H1 (cell line): ENCODE measurements at regions not wholly inside any gene's neighbourhood (a gene's known extent, or its start where the extent isn't known, plus 50 kb on each side); places are given as distances from the start of the nearest gene placed in this dataset.

Experiments used
- CTCF ChIA-PET: fragments of 300-600 bp; sonication (Branson Sonifier 250); formaldehyde crosslinking; loops from one replicate; lab custom pipeline; 2021; ENCODE audit not compliant: partially characterized antibody; lab: Charles Lee
- POLR2A ChIA-PET: fragments of 300-600 bp; sonication (Branson Sonifier 250); formaldehyde crosslinking; loops from one replicate; lab custom pipeline; 2021; ENCODE audit warnings: inconsistent platforms; ENCODE audit not compliant: partially characterized antibody; lab: Charles Lee
- DNase-seq, 2 experiments: peaks; one replicate each; pipeline versions ENCODE4 v3.0.0 to v3.0.0-alpha.2; 2010 to 2022; ENCODE audit warnings: low spot score in 2 of 2, low read depth in 1 of 2, mixed read lengths in 1 of 2
- FAIRE-seq: peaks from 2 replicates; lab custom pipeline; 2011; peaks lifted over from hg19 to GRCh38; lab: Jason Lieb, UNC
- H2AFZ ChIP-seq: 2 replicates; pipeline ENCODE4 v1.8.1; 2012; ENCODE audit warnings: low read length, inconsistent platforms
- H2AK5ac ChIP-seq: 2 replicates; pipeline ENCODE4 v1.6.1; 2013; ENCODE audit warnings: low read depth, low read length
- H2BK120ac ChIP-seq: replicated peaks from 2 replicates; pipeline ENCODE3; 2013; ENCODE audit warnings: low read depth, low read length, inconsistent platforms
- H2BK12ac ChIP-seq: 2 replicates; pipeline ENCODE4 v1.6.1; 2013; ENCODE audit warnings: low read depth, low read length
- H2BK15ac ChIP-seq: 2 replicates; pipeline ENCODE4 v1.6.1; 2013; ENCODE audit warnings: low read length
- H2BK20ac ChIP-seq: 2 replicates; pipeline ENCODE4 v1.6.1; 2013; ENCODE audit warnings: low read length
- H2BK5ac ChIP-seq: 2 replicates; pipeline ENCODE4 v1.6.1; 2013; ENCODE audit warnings: low read depth, low read length
- H3K14ac ChIP-seq: 2 replicates; pipeline ENCODE4 v1.6.1; 2013; ENCODE audit warnings: inconsistent platforms; ENCODE audit not compliant: insufficient read length
- H3K18ac ChIP-seq: 2 replicates; pipeline ENCODE4 v1.6.1; 2013; ENCODE audit warnings: low read length; ENCODE audit errors: extremely low read depth
- H3K23ac ChIP-seq: 2 replicates; pipeline ENCODE4 v1.6.1; 2013; ENCODE audit warnings: inconsistent platforms; ENCODE audit not compliant: insufficient read length
- H3K23me2 ChIP-seq: 2 replicates; pipeline ENCODE4 v1.6.1; 2013; ENCODE audit warnings: low read depth, low read length
- H3K27ac ChIP-seq: 2 replicates; pipeline ENCODE4 v1.6.1; 2011; ENCODE audit warnings: low read depth, low read length, inconsistent platforms
- H3K27me3 ChIP-seq, 4 experiments: replicated peaks in 1 of 4; 1 replicate in 1 of 4; 2 replicates in 3 of 4; pipeline versions ENCODE4 v1.6.1 to v1.8.1; 2011 to 2013; ENCODE audit warnings: low read length in 3 of 4, mild to moderate bottlenecking in 3 of 4, inconsistent platforms in 2 of 4, mixed read lengths in 2 of 4, moderate library complexity in 1 of 4; ENCODE audit not compliant: control insufficient read depth in 3 of 4, insufficient read depth in 3 of 4; ENCODE audit errors: extremely low read depth in 1 of 4
- H3K36me3 ChIP-seq, 4 experiments: 2 replicates each; pipeline versions ENCODE4 v1.6.1 to v1.8.1; 2011 to 2013; ENCODE audit warnings: mild to moderate bottlenecking in 4 of 4, low read length in 3 of 4, moderate library complexity in 2 of 4, control low read depth in 1 of 4, inconsistent platforms in 1 of 4; ENCODE audit not compliant: insufficient read depth in 4 of 4, control insufficient read depth in 2 of 4
- H3K4ac ChIP-seq: replicated peaks from 2 replicates; pipeline ENCODE3; 2013; ENCODE audit warnings: low read length, low read depth, mixed read lengths, inconsistent platforms; ENCODE audit not compliant: insufficient read length
- H3K4me1 ChIP-seq, 4 experiments: replicated peaks in 1 of 4; 1 replicate in 1 of 4; 2 replicates in 3 of 4; pipeline versions ENCODE4 v1.6.1 to v1.8.1; 2011 to 2013; ENCODE audit warnings: low read length in 3 of 4, inconsistent platforms in 2 of 4, mixed read lengths in 1 of 4; ENCODE audit not compliant: insufficient read depth in 4 of 4, control insufficient read depth in 3 of 4
- H3K4me2 ChIP-seq, 2 experiments: 2 replicates each; pipeline versions ENCODE4 v1.6.1 to v1.8.1; 2011 to 2013; ENCODE audit warnings: low read depth in 2 of 2, low read length in 2 of 2, control low read depth in 1 of 2, inconsistent platforms in 1 of 2, mild to moderate bottlenecking in 1 of 2; ENCODE audit not compliant: insufficient read depth in 1 of 2
- H3K4me3 ChIP-seq, 4 experiments: fragments of 200-600, 300-600 bp in 1 of 4; sonication (generic), shearing (Covaris generic), sonication (Bioruptor Twin) in 1 of 4; 2 replicates each; pipeline versions ENCODE4 v1.5.1 to v1.8.1; 2011 to 2016; ENCODE audit warnings: low read length in 4 of 4, low read depth in 3 of 4, control low read depth in 2 of 4, inconsistent platforms in 2 of 4, mild to moderate bottlenecking in 2 of 4, mixed read lengths in 1 of 4, moderate library complexity in 1 of 4; ENCODE audit not compliant: insufficient read depth in 2 of 4; ENCODE audit errors: extremely low read depth in 1 of 4
- H3K56ac ChIP-seq: replicated peaks from 2 replicates; pipeline ENCODE3; 2013; ENCODE audit warnings: low read depth, mild to moderate bottlenecking, mixed read lengths, low read length, inconsistent platforms; ENCODE audit not compliant: insufficient read length
- H3K79me1 ChIP-seq: 2 replicates; pipeline ENCODE4 v1.6.1; 2013; ENCODE audit warnings: low read depth, low read length, control low read depth
- H3K79me2 ChIP-seq, 2 experiments: 2 replicates each; pipeline versions ENCODE4 v1.6.1 to v1.8.1; 2012 to 2013; ENCODE audit warnings: low read length in 2 of 2, mild to moderate bottlenecking in 2 of 2, inconsistent platforms in 1 of 2; ENCODE audit not compliant: insufficient read depth in 2 of 2, control insufficient read depth in 1 of 2
- H3K9ac ChIP-seq, 4 experiments: replicated peaks in 1 of 4; 1 replicate in 1 of 4; 2 replicates in 3 of 4; pipeline versions ENCODE4 v1.6.1 to v1.8.1; 2011 to 2013; ENCODE audit warnings: low read depth in 3 of 4, low read length in 3 of 4, control low read depth in 2 of 4, mild to moderate bottlenecking in 2 of 4, moderate library complexity in 2 of 4, inconsistent platforms in 1 of 4; ENCODE audit errors: extremely low read depth in 1 of 4
- H3K9me3 ChIP-seq, 2 experiments: 2 replicates each; pipeline versions ENCODE4 v1.6.1 to v1.8.1; 2012 to 2013; ENCODE audit warnings: mild to moderate bottlenecking in 2 of 2, moderate library complexity in 2 of 2, control low read depth in 1 of 2, inconsistent platforms in 1 of 2, low read depth in 1 of 2, low read length in 1 of 2, mixed read lengths in 1 of 2; ENCODE audit not compliant: insufficient read depth in 2 of 2
- H4K20me1 ChIP-seq, 2 experiments: replicated peaks in 1 of 2; 2 replicates each; pipeline versions ENCODE3 to v1.8.1; 2011 to 2013; ENCODE audit warnings: inconsistent platforms in 2 of 2, low read length in 2 of 2, mild to moderate bottlenecking in 1 of 2; ENCODE audit not compliant: insufficient read depth in 2 of 2, control insufficient read depth in 1 of 2
- H4K5ac ChIP-seq: 2 replicates; pipeline ENCODE4 v1.6.1; 2013; ENCODE audit warnings: low read length, low read depth, mixed read lengths, inconsistent platforms; ENCODE audit not compliant: insufficient read length
- H4K8ac ChIP-seq: 2 replicates; pipeline ENCODE4 v1.8.0; 2013; ENCODE audit warnings: mild to moderate bottlenecking, moderate library complexity, low read length, inconsistent platforms; ENCODE audit not compliant: insufficient read depth; ENCODE audit errors: extremely low read depth
- H4K91ac ChIP-seq: replicated peaks from 2 replicates; pipeline ENCODE3; 2013; ENCODE audit warnings: low read length, mixed read lengths, inconsistent platforms; ENCODE audit not compliant: insufficient read length
- ATF3 ChIP-seq: IDR thresholded peaks from 2 replicates; pipeline ENCODE4 v1.6.1; 2011; ENCODE audit warnings: low read depth, mild to moderate bottlenecking, low read length; ENCODE audit not compliant: insufficient read depth
- CBX8 ChIP-seq: fragments of 300-800, 300-1000 bp; sonication (generic); IDR thresholded peaks from 2 replicates; pipeline ENCODE4 v1.7.1; 2016; ENCODE audit warnings: low read depth, low read length, borderline replicate concordance
- CTBP2 ChIP-seq: IDR thresholded peaks from 2 replicates; pipeline ENCODE4 v1.7.0; 2011; ENCODE audit warnings: borderline replicate concordance, mild to moderate bottlenecking, moderate library complexity, mixed read lengths, low read length; ENCODE audit not compliant: insufficient read depth, insufficient read length
- PHF8 ChIP-seq: fragments of 200-600 bp; sonication (generic); conservative IDR thresholded peaks from 2 replicates; pipeline ENCODE4 v1.7.1; 2012; ENCODE audit warnings: low read depth, mild to moderate bottlenecking, inconsistent platforms, low read length, moderate library complexity
- SIN3A ChIP-seq, 2 experiments: IDR thresholded peaks in 1 of 2; conservative IDR thresholded peaks in 1 of 2; 2 replicates each; pipeline ENCODE4 v1.6.1; 2011 to 2012; ENCODE audit warnings: low read length in 2 of 2, improper control_type of control experiment in 1 of 2, low read depth in 1 of 2, mild to moderate bottlenecking in 1 of 2
- SP4 ChIP-seq: IDR thresholded peaks from 2 replicates; pipeline ENCODE4 v1.6.1; 2012; ENCODE audit warnings: low read length, inconsistent platforms
- TBP ChIP-seq: IDR thresholded peaks from 2 replicates; pipeline ENCODE4 v1.6.1; 2011; ENCODE audit warnings: low read depth, low read length, improper control_type of control experiment
- WGBS, 2 experiments: shearing (Covaris generic) in 1 of 2; methylation state at CpG; one replicate each; pipeline versions ENCODE4 v1.1.6 to v1.1.7; 2013 to 2015; ENCODE audit warnings: low lambda C conversion rate in 2 of 2, mixed read lengths in 2 of 2, inconsistent platforms in 1 of 2, low coverage in 1 of 2, missing lambda C conversion rate in 1 of 2; ENCODE audit not compliant: insufficient replicate concordance in 2 of 2, insufficient coverage in 1 of 2, insufficient read length in 1 of 2; ENCODE audit errors: extremely low coverage in 1 of 2, missing lambda C conversion rate in 1 of 2; 5-methylcytosine and 5-hydroxymethylcytosine counted together
- TF ChIP-seq, protein P1 (sequence below): IDR thresholded peaks from 2 replicates; pipeline ENCODE4 v1.6.1; 2012; ENCODE audit warnings: inconsistent platforms
- TF ChIP-seq, protein P2 (sequence below): IDR thresholded peaks from 2 replicates; pipeline ENCODE4 v1.6.1; 2012; ENCODE audit warnings: low read length, inconsistent platforms

DNA sequence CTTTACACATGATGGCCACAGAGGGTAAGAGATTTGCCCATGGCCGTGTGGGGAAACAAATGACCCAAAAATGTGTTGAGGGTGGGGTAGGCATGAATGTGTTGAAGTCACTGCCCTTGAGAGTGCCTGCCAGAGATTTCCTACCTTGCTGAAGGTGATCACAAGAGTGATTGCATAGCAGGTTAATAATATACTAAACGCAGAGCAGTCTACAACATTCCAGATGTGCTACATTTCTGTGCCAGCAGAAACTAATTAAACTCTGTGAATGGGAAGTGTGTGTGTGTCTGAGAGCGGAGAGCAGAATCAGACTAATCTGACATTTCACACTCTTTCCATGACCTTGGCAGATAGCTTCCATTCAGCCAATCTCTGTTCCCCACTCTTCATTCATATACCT, 93.3 kb upstream of the CD53 start:
- Histone ChIP-seq H2AK5ac (no peak overlapping the region), H3K4me2 (no peak overlapping the region), H3K27ac (no peak overlapping the region), H2BK120ac (no peak overlapping the region), H4K91ac (no peak overlapping the region), H4K20me1 (no peaks in the 10 kb centered on the region), H3K4me1 (peaks cover 0 to 2% (median 0%) of the 10 kb centered on the region in 4 experiments; a peak in 1 of 7 replicates), H3K36me3 (no peaks in the 10 kb centered on the region), H3K79me2 (no peaks in the 10 kb centered on the region), H3K23ac (no peak overlapping the region), H2BK12ac (no peak overlapping the region), H3K4me3 (no peak overlapping the region), H3K56ac (no peak overlapping the region), H4K5ac (no peak overlapping the region), H2BK15ac (no peak overlapping the region), H4K8ac (no peak overlapping the region), H3K27me3 (peaks cover 0 to 5% (median 1%) of the 10 kb centered on the region in 4 experiments; a peak in 4 of 7 replicates), H3K79me1 (no peaks in the 10 kb centered on the region), H2BK5ac (no peak overlapping the region), H3K23me2 (no peaks in the 10 kb centered on the region), H2BK20ac (no peak overlapping the region), H3K9me3 (no peaks in the 10 kb centered on the region), H3K14ac (no peak overlapping the region), H3K9ac (no peak overlapping the region), H3K18ac (no peak overlapping the region), H2AFZ (no peak overlapping the region), H3K4ac (no peak overlapping the region)
- FAIRE-seq, result no peak
- POLR2A ChIA-PET, result no interaction called here
- CTCF ChIA-PET, result interaction anchor here (0.7 to 11.2 kb wide), 20 partner anchors 9 to 621 kb away, joined by 3 to 166 read pairs (median 10); partner anchors contain the start of gene KCNA10
- TF ChIP-seq ATF3 (no peak), PHF8 (no peak), CTBP2 (no peak), SP4 (no peak), CBX8 (no peak), SIN3A (conservative IDR thresholded peaks at IDR 0.05 in 1 of 2, IDR thresholded peaks at IDR 0.05 in 1 of 2; ENCODE audit: low read depth in 1 of 2, low read length in 2 of 2) (no peak), TBP (no peak)
- TF ChIP-seq, protein P1, sequence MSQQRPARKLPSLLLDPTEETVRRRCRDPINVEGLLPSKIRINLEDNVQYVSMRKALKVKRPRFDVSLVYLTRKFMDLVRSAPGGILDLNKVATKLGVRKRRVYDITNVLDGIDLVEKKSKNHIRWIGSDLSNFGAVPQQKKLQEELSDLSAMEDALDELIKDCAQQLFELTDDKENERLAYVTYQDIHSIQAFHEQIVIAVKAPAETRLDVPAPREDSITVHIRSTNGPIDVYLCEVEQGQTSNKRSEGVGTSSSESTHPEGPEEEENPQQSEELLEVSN, result no peak
- TF ChIP-seq, protein P2, sequence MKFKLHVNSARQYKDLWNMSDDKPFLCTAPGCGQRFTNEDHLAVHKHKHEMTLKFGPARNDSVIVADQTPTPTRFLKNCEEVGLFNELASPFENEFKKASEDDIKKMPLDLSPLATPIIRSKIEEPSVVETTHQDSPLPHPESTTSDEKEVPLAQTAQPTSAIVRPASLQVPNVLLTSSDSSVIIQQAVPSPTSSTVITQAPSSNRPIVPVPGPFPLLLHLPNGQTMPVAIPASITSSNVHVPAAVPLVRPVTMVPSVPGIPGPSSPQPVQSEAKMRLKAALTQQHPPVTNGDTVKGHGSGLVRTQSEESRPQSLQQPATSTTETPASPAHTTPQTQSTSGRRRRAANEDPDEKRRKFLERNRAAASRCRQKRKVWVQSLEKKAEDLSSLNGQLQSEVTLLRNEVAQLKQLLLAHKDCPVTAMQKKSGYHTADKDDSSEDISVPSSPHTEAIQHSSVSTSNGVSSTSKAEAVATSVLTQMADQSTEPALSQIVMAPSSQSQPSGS, result no peak
- no peak for DNase-seq
- WGBS, 2 experiments, result 90% methylated on average over 3 of the region's 3 CpGs; no CpG with 5 or more reads in 1 of the 2 experiments
